BE2C (cell line): ENCODE measurements at regions not wholly inside any gene's neighbourhood (a gene's known extent, or its start where the extent isn't known, plus 50 kb on each side); places are given as distances from the start of the nearest gene placed in this dataset.

Experiments
- DNase-seq: peaks from one replicate; pipeline ENCODE4 v3.0.0-alpha.2; 2020
- H3K27me3 ChIP-seq: fragments of 250-450 bp; sonication (Bioruptor Pico); 2 replicates; pipeline ENCODE4 v1.5.1; 2020; ENCODE audit warnings: mild to moderate bottlenecking
- H3K36me3 ChIP-seq: fragments of 250-450 bp; sonication (Bioruptor Pico); 2 replicates; pipeline ENCODE4 v1.5.1; 2020; ENCODE audit warnings: mild to moderate bottlenecking
- H3K4me1 ChIP-seq: fragments of 250-450 bp; sonication (Bioruptor Pico); 2 replicates; pipeline ENCODE4 v1.5.1; 2020
- H3K4me3 ChIP-seq: 2 replicates; pipeline ENCODE4 v1.5.1; 2011; ENCODE audit warnings: low read depth, low read length
- H3K9me3 ChIP-seq: fragments of 250-450 bp; sonication (Bioruptor Pico); 2 replicates; pipeline ENCODE4 v1.5.1; 2020
- CTCF ChIP-seq: IDR thresholded peaks from 2 replicates; pipeline ENCODE4 v1.5.1; 2012; ENCODE audit warnings: mild to moderate bottlenecking, low read depth, low read length

GRCh38 chr6:148667395-148667794 lies 79.4 kb upstream of the UST start:
- no peaks in the 10 kb centered on the region for H3K9me3 ChIP-seq
- H3K4me1 ChIP-seq: no peaks in the 10 kb centered on the region

GRCh38 chr6:148671085-148671484 lies 75.7 kb upstream of the UST start:
- no peak for DNase-seq
- H3K4me3 ChIP-seq: no peak overlapping the region
- no peaks in the 10 kb centered on the region for H3K9me3 ChIP-seq
- H3K27me3 ChIP-seq: no peaks in the 10 kb centered on the region
- TF ChIP-seq CTCF: no peak
- H3K4me1 ChIP-seq: no peaks in the 10 kb centered on the region
- no peaks in the 10 kb centered on the region for H3K36me3 ChIP-seq

More at GRCh38 chr6:148667395-148667794, 79.4 kb upstream of the UST start:
- Histone ChIP-seq H3K27me3 (no peaks in the 10 kb centered on the region), H3K4me3 (no peak overlapping the region), H3K36me3 (no peaks in the 10 kb centered on the region)
- TF ChIP-seq CTCF: no peak
- no peak for DNase-seq

- Histone ChIP-seq H3K4me3 (no peak overlapping the region), H3K9me3 (no peaks in the 10 kb centered on the region), H3K4me1 (no peaks in the 10 kb centered on the region), H3K27me3 (no peaks in the 10 kb centered on the region), H3K36me3 (no peaks in the 10 kb centered on the region)
- no peak for DNase-seq
- no peak for TF ChIP-seq CTCF
Measured at GRCh38 chr6:148671952-148672351, 74.9 kb upstream of the UST start.

GRCh38 chr6:148674306-148674705 lies 72.5 kb upstream of the UST start:
- H3K9me3 ChIP-seq: no peaks in the 10 kb centered on the region
- TF ChIP-seq CTCF: no peak
- no peak for DNase-seq
- H3K27me3 ChIP-seq: no peaks in the 10 kb centered on the region
- H3K4me1 ChIP-seq: no peaks in the 10 kb centered on the region
- no peak overlapping the region for H3K4me3 ChIP-seq
- H3K36me3 ChIP-seq: no peaks in the 10 kb centered on the region

GRCh38 chr6:148677594-148678476 lies 69.0 kb upstream of the UST start:
- Histone ChIP-seq H3K36me3 (no peaks in the 10 kb centered on the region), H3K4me1 (no peaks in the 10 kb centered on the region), H3K27me3 (no peaks in the 10 kb centered on the region), H3K4me3 (no peak overlapping the region), H3K9me3 (no peaks in the 10 kb centered on the region)
- TF ChIP-seq CTCF: no peak
- DNase-seq: no peak

GRCh38 chr6:148678682-148679081 lies 68.1 kb upstream of the UST start:
- H3K36me3 ChIP-seq: no peaks in the 10 kb centered on the region
- H3K27me3 ChIP-seq: no peaks in the 10 kb centered on the region
- TF ChIP-seq CTCF: no peak
- H3K9me3 ChIP-seq: no peaks in the 10 kb centered on the region
- H3K4me3 ChIP-seq: no peak overlapping the region
- no peak for DNase-seq
- no peaks in the 10 kb centered on the region for H3K4me1 ChIP-seq
